ENCODE measurements at regions not wholly inside any gene's neighbourhood (a gene's known extent, or its start where the extent isn't known, plus 50 kb on each side); places are given as distances from the start of the nearest gene placed in this dataset.
A peak's percentile ranks its signal among the peaks of the same experiment; 100 is the strongest.

- Histone ChIP-seq H3K4me1 (ENCODE audit: control insufficient read depth, insufficient read depth, low read length) (peaks cover 8% of the 10 kb centered on the region), H3K9me3 (ENCODE audit: control insufficient read depth, low read length) (no peaks in the 10 kb centered on the region), H3K27me3 (ENCODE audit: control insufficient read depth, insufficient read depth, low read length, poor library complexity, severe bottlenecking) (no peaks in the 10 kb centered on the region), H3K4me3 (ENCODE audit: low read length) (no peak overlapping the region), H3K36me3 (ENCODE audit: control insufficient read depth, insufficient read depth, low read length) (no peaks in the 10 kb centered on the region), H3K27ac (ENCODE audit: low read depth, low read length) (no peak overlapping the region), H3K9ac (ENCODE audit: extremely low read depth, low read length, poor library complexity, severe bottlenecking) (no peak overlapping the region)
- DNase-seq: no peak
- peaks cover 20% of the 10 kb centered on the region for H3K4me1 Mint-ChIP-seq
- peaks cover 3% of the 10 kb centered on the region for H3K9me3 Mint-ChIP-seq
- TF ChIP-seq CTCF (conservative IDR thresholded peaks at IDR 0.05): no peak
- H3K27ac Mint-ChIP-seq: no peak overlapping the region
- H3K27me3 Mint-ChIP-seq (ENCODE audit: insufficient read depth): no peaks in the 10 kb centered on the region
- no peaks in the 10 kb centered on the region for H3K36me3 Mint-ChIP-seq (ENCODE audit: low read depth)
- 93 to 97% methylated on average over 5 to 8 of the region's 8 CpGs for WGBS, 2 experiments (ENCODE audit: insufficient coverage in 1 of 2, insufficient read length in 1 of 2)
- no peak overlapping the region for H3K4me3 Mint-ChIP-seq
These were observed 65.8 kb downstream of the NSMCE3 start for GRCh38 chr15:29203718-29204368.

GRCh38 chr15:29196722-29197121, 72.9 kb downstream of the NSMCE3 start:
- Mint-ChIP-seq H3K27me3 (ENCODE audit: insufficient read depth) (no peaks in the 10 kb centered on the region), H3K4me1 (peaks cover 20% of the 10 kb centered on the region), H3K4me3 (no peak overlapping the region), H3K36me3 (ENCODE audit: low read depth) (peaks cover 2% of the 10 kb centered on the region), H3K27ac (no peak overlapping the region), H3K9me3 (no peaks in the 10 kb centered on the region)
- WGBS, 2 experiments (ENCODE audit: insufficient coverage in 1 of 2, insufficient read length in 1 of 2): 73 to 84% methylated on average over 3 of the region's 3 CpGs
- peaks cover 6% of the 10 kb centered on the region for H3K4me1 ChIP-seq (ENCODE audit: control insufficient read depth, insufficient read depth, low read length)
- no peaks in the 10 kb centered on the region for H3K27me3 ChIP-seq (ENCODE audit: control insufficient read depth, insufficient read depth, low read length, poor library complexity, severe bottlenecking)
- no peaks in the 10 kb centered on the region for H3K9me3 ChIP-seq (ENCODE audit: control insufficient read depth, low read length)
- TF ChIP-seq CTCF (conservative IDR thresholded peaks at IDR 0.05): no peak
- no peak overlapping the region for H3K4me3 ChIP-seq (ENCODE audit: low read length)
- H3K9ac ChIP-seq (ENCODE audit: extremely low read depth, low read length, poor library complexity, severe bottlenecking): no peak overlapping the region
- no peak overlapping the region for H3K27ac ChIP-seq (ENCODE audit: low read depth, low read length)
- no peak for DNase-seq
- H3K36me3 ChIP-seq (ENCODE audit: control insufficient read depth, insufficient read depth, low read length): no peaks in the 10 kb centered on the region

- peaks cover 20% of the 10 kb centered on the region for H3K4me1 Mint-ChIP-seq
- H3K4me1 ChIP-seq (ENCODE audit: control insufficient read depth, insufficient read depth, low read length): peaks cover 6% of the 10 kb centered on the region
- no peaks in the 10 kb centered on the region for H3K9me3 Mint-ChIP-seq
- H3K9ac ChIP-seq (ENCODE audit: extremely low read depth, low read length, poor library complexity, severe bottlenecking): no peak overlapping the region
- no peak for TF ChIP-seq CTCF (conservative IDR thresholded peaks at IDR 0.05)
- peak; percentile 59 for DNase-seq
- no peaks in the 10 kb centered on the region for H3K27me3 ChIP-seq (ENCODE audit: control insufficient read depth, insufficient read depth, low read length, poor library complexity, severe bottlenecking)
- no peak overlapping the region for H3K4me3 Mint-ChIP-seq
- no peaks in the 10 kb centered on the region for H3K27me3 Mint-ChIP-seq (ENCODE audit: insufficient read depth)
- H3K36me3 Mint-ChIP-seq (ENCODE audit: low read depth): peaks cover 2% of the 10 kb centered on the region
- no peaks in the 10 kb centered on the region for H3K36me3 ChIP-seq (ENCODE audit: control insufficient read depth, insufficient read depth, low read length)
- WGBS, 2 experiments (ENCODE audit: insufficient coverage in 1 of 2, insufficient read length in 1 of 2): 28 to 49% methylated on average over 5 to 14 of the region's 14 CpGs
- no peak overlapping the region for H3K27ac Mint-ChIP-seq
- H3K4me3 ChIP-seq (ENCODE audit: low read length): no peak overlapping the region
- no peak overlapping the region for H3K27ac ChIP-seq (ENCODE audit: low read depth, low read length)
- H3K9me3 ChIP-seq (ENCODE audit: control insufficient read depth, low read length): no peaks in the 10 kb centered on the region
These were observed 73.3 kb downstream of the NSMCE3 start for GRCh38 chr15:29196290-29196689.
